Chondrocyte (in vitro differentiated cells): ENCODE measurements at regions not wholly inside any gene's neighbourhood (a gene's known extent, or its start where the extent isn't known, plus 50 kb on each side); places are given as distances from the start of the nearest gene placed in this dataset.

Source experiments
- DNase-seq: peaks from one replicate; pipeline ENCODE4 v3.0.0; 2021; ENCODE audit warnings: mixed read lengths, low spot score
- H3K27ac Mint-ChIP-seq: one replicate; pipeline ENCODE4 v1.8.0; 2021; ENCODE audit warnings: mild to moderate bottlenecking, moderate library complexity, mixed read lengths; ENCODE audit not compliant: unreplicated experiment
- H3K27me3 Mint-ChIP-seq: 2 replicates; pipeline ENCODE4 v1.8.0; 2021; ENCODE audit warnings: low read depth, mixed read lengths
- H3K36me3 Mint-ChIP-seq: 2 replicates; pipeline ENCODE4 v1.8.0; 2021; ENCODE audit warnings: low read depth, mixed read lengths
- H3K4me1 Mint-ChIP-seq: 2 replicates; pipeline ENCODE4 v1.8.0; 2021; ENCODE audit warnings: low read depth, mild to moderate bottlenecking, mixed read lengths
- H3K4me3 Mint-ChIP-seq: one replicate; pipeline ENCODE4 v1.8.0; 2021; ENCODE audit warnings: mild to moderate bottlenecking, moderate library complexity, mixed read lengths; ENCODE audit not compliant: unreplicated experiment
- H3K9me3 Mint-ChIP-seq: 2 replicates; pipeline ENCODE4 v1.8.0; 2021; ENCODE audit warnings: low read depth, mixed read lengths
- TF ChIP-seq, protein P1 (sequence below): fragments of 200-600 bp; sonication (generic); IDR thresholded peaks from 2 replicates; pipeline ENCODE4 v1.5.0; 2021; ENCODE audit warnings: antibody characterized with exemption, mild to moderate bottlenecking, moderate library complexity

GRCh38 chr12:60630796-60631195, 1035.0 kb downstream of the SLC16A7 start:
- no peaks in the 10 kb centered on the region for H3K9me3 Mint-ChIP-seq
- DNase-seq: no peak
- TF ChIP-seq, protein P1, sequence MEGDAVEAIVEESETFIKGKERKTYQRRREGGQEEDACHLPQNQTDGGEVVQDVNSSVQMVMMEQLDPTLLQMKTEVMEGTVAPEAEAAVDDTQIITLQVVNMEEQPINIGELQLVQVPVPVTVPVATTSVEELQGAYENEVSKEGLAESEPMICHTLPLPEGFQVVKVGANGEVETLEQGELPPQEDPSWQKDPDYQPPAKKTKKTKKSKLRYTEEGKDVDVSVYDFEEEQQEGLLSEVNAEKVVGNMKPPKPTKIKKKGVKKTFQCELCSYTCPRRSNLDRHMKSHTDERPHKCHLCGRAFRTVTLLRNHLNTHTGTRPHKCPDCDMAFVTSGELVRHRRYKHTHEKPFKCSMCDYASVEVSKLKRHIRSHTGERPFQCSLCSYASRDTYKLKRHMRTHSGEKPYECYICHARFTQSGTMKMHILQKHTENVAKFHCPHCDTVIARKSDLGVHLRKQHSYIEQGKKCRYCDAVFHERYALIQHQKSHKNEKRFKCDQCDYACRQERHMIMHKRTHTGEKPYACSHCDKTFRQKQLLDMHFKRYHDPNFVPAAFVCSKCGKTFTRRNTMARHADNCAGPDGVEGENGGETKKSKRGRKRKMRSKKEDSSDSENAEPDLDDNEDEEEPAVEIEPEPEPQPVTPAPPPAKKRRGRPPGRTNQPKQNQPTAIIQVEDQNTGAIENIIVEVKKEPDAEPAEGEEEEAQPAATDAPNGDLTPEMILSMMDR: no peak

GRCh38 chr12:60644076-60644475, 1048.2 kb downstream of the SLC16A7 start:
- no peak overlapping the region for H3K4me3 Mint-ChIP-seq
- H3K9me3 Mint-ChIP-seq: peaks cover 47% of the 10 kb centered on the region
- H3K27ac Mint-ChIP-seq: no peak overlapping the region
- no peaks in the 10 kb centered on the region for H3K27me3 Mint-ChIP-seq
- no peaks in the 10 kb centered on the region for H3K36me3 Mint-ChIP-seq
- TF ChIP-seq, protein P1: no peak
- DNase-seq: no peak
- no peaks in the 10 kb centered on the region for H3K4me1 Mint-ChIP-seq

More at GRCh38 chr12:60630796-60631195, 1035.0 kb downstream of the SLC16A7 start:
- Mint-ChIP-seq H3K36me3 (no peaks in the 10 kb centered on the region), H3K27me3 (peaks cover 2% of the 10 kb centered on the region), H3K4me1 (no peaks in the 10 kb centered on the region), H3K4me3 (no peak overlapping the region), H3K27ac (no peak overlapping the region)

DNA sequence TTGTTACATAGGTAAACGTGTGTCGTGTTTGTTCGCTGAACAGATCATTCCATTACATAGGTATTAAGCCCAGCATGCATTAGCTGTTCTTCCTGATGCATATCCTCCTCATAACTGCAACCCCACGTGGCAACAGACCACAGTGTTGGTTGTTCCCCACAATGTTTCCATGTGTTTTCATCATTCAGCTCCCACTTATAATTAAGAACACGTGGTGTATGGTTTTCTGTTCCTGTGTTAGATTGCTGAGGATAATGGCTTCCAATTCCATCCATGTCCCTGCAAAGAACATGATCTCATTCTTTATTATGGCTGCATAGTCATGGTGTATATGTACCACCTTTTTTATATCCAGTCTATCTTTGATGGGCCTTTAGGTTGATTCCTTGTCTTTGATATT, 1071.1 kb downstream of the SLC16A7 start:
- Mint-ChIP-seq H3K9me3 (peaks cover 37% of the 10 kb centered on the region), H3K36me3 (no peaks in the 10 kb centered on the region), H3K4me1 (no peaks in the 10 kb centered on the region)

GRCh38 chr12:60672949-60673348, 1077.1 kb downstream of the SLC16A7 start:
- Mint-ChIP-seq H3K9me3 (peaks cover 34% of the 10 kb centered on the region), H3K4me3 (no peak overlapping the region), H3K27ac (no peak overlapping the region), H3K36me3 (no peaks in the 10 kb centered on the region), H3K27me3 (no peaks in the 10 kb centered on the region), H3K4me1 (no peaks in the 10 kb centered on the region)
- TF ChIP-seq, protein P1: no peak
- DNase-seq: no peak

More for the DNA sequence above, 1071.1 kb downstream of the SLC16A7 start:
- DNase-seq: no peak
- H3K27ac Mint-ChIP-seq: no peak overlapping the region
- no peaks in the 10 kb centered on the region for H3K27me3 Mint-ChIP-seq
- H3K4me3 Mint-ChIP-seq: no peak overlapping the region
- TF ChIP-seq, protein P1: no peak

DNA sequence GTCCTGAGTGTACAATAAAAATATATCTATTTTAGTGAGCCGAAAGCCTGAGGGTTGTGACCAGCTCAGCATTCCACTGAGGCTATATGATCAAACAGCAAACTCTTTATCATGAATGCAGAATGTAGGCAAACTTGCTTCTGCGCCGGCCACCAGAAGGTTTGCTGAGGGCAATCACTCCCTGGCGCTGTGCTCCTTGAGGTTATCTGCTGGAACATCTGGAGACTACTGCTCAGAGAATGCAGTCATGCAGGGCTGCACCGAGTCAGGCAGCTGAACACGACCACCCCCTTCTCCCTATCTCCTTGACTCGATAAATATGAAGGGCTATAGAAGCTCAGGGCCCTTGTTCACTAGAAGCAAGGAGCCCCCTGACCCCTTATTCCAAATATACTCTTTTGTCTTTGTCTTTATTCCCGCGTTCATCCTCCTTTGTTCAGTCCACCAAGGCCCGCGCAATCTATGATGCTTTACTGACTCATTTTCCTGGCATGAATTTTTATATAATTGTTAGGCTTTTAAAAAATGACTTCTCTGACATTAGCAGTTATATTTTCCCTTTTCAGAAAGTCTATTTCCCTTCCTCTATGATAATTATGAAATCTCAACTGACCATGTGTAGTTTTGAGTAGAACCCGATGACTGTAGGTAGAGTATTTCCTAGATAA, 1089.3 kb downstream of the SLC16A7 start:
- Mint-ChIP-seq H3K4me1 (no peaks in the 10 kb centered on the region), H3K27me3 (no peaks in the 10 kb centered on the region), H3K4me3 (no peak overlapping the region), H3K9me3 (no peaks in the 10 kb centered on the region), H3K36me3 (no peaks in the 10 kb centered on the region), H3K27ac (no peak overlapping the region)
- TF ChIP-seq, protein P1: no peak
- no peak for DNase-seq
